ENCODE measurements at regions not wholly inside any gene's neighbourhood (a gene's known extent, or its start where the extent isn't known, plus 50 kb on each side); places are given as distances from the start of the nearest gene placed in this dataset.

GRCh38 chr15:47399100-47399499 lies 318.2 kb upstream of the SEMA6D start:
- TF ChIP-seq, protein P1, sequence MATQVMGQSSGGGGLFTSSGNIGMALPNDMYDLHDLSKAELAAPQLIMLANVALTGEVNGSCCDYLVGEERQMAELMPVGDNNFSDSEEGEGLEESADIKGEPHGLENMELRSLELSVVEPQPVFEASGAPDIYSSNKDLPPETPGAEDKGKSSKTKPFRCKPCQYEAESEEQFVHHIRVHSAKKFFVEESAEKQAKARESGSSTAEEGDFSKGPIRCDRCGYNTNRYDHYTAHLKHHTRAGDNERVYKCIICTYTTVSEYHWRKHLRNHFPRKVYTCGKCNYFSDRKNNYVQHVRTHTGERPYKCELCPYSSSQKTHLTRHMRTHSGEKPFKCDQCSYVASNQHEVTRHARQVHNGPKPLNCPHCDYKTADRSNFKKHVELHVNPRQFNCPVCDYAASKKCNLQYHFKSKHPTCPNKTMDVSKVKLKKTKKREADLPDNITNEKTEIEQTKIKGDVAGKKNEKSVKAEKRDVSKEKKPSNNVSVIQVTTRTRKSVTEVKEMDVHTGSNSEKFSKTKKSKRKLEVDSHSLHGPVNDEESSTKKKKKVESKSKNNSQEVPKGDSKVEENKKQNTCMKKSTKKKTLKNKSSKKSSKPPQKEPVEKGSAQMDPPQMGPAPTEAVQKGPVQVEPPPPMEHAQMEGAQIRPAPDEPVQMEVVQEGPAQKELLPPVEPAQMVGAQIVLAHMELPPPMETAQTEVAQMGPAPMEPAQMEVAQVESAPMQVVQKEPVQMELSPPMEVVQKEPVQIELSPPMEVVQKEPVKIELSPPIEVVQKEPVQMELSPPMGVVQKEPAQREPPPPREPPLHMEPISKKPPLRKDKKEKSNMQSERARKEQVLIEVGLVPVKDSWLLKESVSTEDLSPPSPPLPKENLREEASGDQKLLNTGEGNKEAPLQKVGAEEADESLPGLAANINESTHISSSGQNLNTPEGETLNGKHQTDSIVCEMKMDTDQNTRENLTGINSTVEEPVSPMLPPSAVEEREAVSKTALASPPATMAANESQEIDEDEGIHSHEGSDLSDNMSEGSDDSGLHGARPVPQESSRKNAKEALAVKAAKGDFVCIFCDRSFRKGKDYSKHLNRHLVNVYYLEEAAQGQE (IDR thresholded peaks at IDR 0.05; ENCODE audit: insufficient read depth in 1 of 2, low read depth in 2 of 2, low read length in 1 of 2): no peak
- TF ChIP-seq, protein P2, sequence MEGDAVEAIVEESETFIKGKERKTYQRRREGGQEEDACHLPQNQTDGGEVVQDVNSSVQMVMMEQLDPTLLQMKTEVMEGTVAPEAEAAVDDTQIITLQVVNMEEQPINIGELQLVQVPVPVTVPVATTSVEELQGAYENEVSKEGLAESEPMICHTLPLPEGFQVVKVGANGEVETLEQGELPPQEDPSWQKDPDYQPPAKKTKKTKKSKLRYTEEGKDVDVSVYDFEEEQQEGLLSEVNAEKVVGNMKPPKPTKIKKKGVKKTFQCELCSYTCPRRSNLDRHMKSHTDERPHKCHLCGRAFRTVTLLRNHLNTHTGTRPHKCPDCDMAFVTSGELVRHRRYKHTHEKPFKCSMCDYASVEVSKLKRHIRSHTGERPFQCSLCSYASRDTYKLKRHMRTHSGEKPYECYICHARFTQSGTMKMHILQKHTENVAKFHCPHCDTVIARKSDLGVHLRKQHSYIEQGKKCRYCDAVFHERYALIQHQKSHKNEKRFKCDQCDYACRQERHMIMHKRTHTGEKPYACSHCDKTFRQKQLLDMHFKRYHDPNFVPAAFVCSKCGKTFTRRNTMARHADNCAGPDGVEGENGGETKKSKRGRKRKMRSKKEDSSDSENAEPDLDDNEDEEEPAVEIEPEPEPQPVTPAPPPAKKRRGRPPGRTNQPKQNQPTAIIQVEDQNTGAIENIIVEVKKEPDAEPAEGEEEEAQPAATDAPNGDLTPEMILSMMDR (IDR thresholded peaks at IDR 0.05): no peak
- TF ChIP-seq POLR2AphosphoS5 (IDR thresholded peaks at IDR 0.05; ENCODE audit: low read depth, low read length) (no peak), TCF7L2 (IDR thresholded peaks at IDR 0.05; ENCODE audit: low read depth, low read length) (no peak), SIN3A (IDR thresholded peaks at IDR 0.05; ENCODE audit: borderline replicate concordance, insufficient read depth, low read depth, low read length) (no peak)
- in situ Hi-C loops (cut with HindIII; ENCODE audit: low pct_unique_long_range_greater_than_20kb, low sequenced_read_pairs): no loop called here

DNA sequence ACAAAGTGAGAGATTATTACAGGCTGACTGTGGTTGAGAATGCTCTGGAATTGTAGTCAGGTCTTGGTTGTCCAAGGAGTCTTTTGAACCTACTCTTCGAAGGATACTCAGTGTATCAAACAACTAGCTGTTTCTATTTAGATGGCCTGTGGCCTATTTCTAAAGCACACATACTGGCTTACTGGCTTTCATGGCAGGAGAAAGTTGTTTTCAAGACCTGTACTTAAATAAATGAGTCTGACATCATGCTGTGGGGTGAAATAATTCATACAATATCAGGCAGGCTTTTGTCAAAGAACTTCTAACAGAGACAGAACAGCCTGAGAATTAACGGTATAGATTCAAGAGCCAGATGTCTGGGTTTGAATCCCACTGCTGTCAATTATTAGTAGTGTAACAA lies 316.7 kb upstream of the SEMA6D start:
- H3K4me3 ChIP-seq (ENCODE audit: low read depth in 2 of 2, low read length in 2 of 2): no peak overlapping the region
- no peaks in the 10 kb centered on the region; the same call in 1 of the 2 replicates for H3K9me3 ChIP-seq (ENCODE audit: control insufficient read depth, insufficient read depth, low read depth, low read length)
- TF ChIP-seq POLR2AphosphoS5 (IDR thresholded peaks at IDR 0.05; ENCODE audit: low read depth, low read length): no peak
- TF ChIP-seq, protein P2 (IDR thresholded peaks at IDR 0.05): no peak
- no peak for TF ChIP-seq TCF7L2 (IDR thresholded peaks at IDR 0.05; ENCODE audit: low read depth, low read length)
- no peak for TF ChIP-seq SIN3A (IDR thresholded peaks at IDR 0.05; ENCODE audit: borderline replicate concordance, insufficient read depth, low read depth, low read length)
- TF ChIP-seq, protein P1 (IDR thresholded peaks at IDR 0.05; ENCODE audit: insufficient read depth in 1 of 2, low read depth in 2 of 2, low read length in 1 of 2): no peak
- intact Hi-C loops (cut with micrococcal nuclease; ENCODE audit: unreplicated experiment) (no loop called here), in situ Hi-C loops (cut with HindIII; ENCODE audit: low pct_unique_long_range_greater_than_20kb, low sequenced_read_pairs) (no loop called here)
- ChIA-PET POLR2A (interaction anchor here (0.7 kb wide), 1 partner anchor 79 kb away, joined by 4 read pairs; no protein-coding TSS in a partner anchor), CTCF (no interaction called here)
- no peak for DNase-seq (ENCODE audit: low read depth, low spot score)
- H3K27ac ChIP-seq (ENCODE audit: low read length): no peak overlapping the region
- H3K4me1 ChIP-seq (ENCODE audit: control insufficient read depth, insufficient read depth, low read length): no peaks in the 10 kb centered on the region
- ATAC-seq: no peak
- H3K36me3 ChIP-seq (ENCODE audit: control insufficient read depth, insufficient read depth, low read length): no peaks in the 10 kb centered on the region
- no peaks in the 10 kb centered on the region for H3K27me3 ChIP-seq (ENCODE audit: control insufficient read depth, insufficient read depth, low read length)
- BruUV-seq (replicated peaks): no TSS peak

More at GRCh38 chr15:47399100-47399499, 318.2 kb upstream of the SEMA6D start:
- Histone ChIP-seq H3K27me3 (ENCODE audit: control insufficient read depth, insufficient read depth, low read length) (no peaks in the 10 kb centered on the region), H3K9me3 (ENCODE audit: control insufficient read depth, insufficient read depth, low read depth, low read length) (no peaks in the 10 kb centered on the region; the same call in 1 of the 2 replicates), H3K36me3 (ENCODE audit: control insufficient read depth, insufficient read depth, low read length) (no peaks in the 10 kb centered on the region), H3K27ac (ENCODE audit: low read length) (no peak overlapping the region), H3K4me1 (ENCODE audit: control insufficient read depth, insufficient read depth, low read length) (no peaks in the 10 kb centered on the region), H3K4me3 (ENCODE audit: low read depth in 2 of 2, low read length in 2 of 2) (no peak overlapping the region)
- ChIA-PET POLR2A (no interaction called here), CTCF (no interaction called here)
- ATAC-seq (no peak), DNase-seq (ENCODE audit: low read depth, low spot score) (no peak)
- no TSS peak for BruUV-seq (replicated peaks)
- intact Hi-C loops (cut with micrococcal nuclease; ENCODE audit: unreplicated experiment): no loop called here
